CD4-positive, alpha-beta T cell treated with Interleukin-6 for 4 hours (primary cell): ENCODE measurements at regions not wholly inside any gene's neighbourhood (a gene's known extent, or its start where the extent isn't known, plus 50 kb on each side); places are given as distances from the start of the nearest gene placed in this dataset.

Experiments used
- DNase-seq: peaks from one replicate; pipeline ENCODE4 v3.0.0-alpha.2; 2020; ENCODE audit warnings: mixed read lengths

DNA sequence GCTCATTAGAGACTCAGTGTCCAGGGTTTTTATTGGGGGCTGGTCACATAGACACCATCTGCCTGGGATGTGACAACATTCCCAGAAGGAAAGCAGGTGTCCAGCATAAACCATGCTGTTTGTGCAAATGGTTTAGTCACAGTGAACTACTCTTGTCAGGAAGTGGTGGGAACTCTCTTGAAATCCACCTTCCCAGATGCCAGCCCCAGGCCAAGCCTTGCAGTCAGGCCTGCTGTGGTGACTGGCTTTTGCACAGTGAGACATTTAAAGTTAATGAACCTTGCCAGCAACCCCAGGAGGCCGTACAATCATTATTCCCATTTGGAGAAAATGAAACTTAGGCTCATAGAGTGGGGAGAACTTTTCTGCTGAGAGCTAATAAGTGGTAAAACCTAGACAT, 242.5 kb upstream of the KCNG1 start:
- no peak for DNase-seq

GRCh38 chr20:51262240-51262639, 239.3 kb upstream of the KCNG1 start:
- DNase-seq, result no peak

DNA sequence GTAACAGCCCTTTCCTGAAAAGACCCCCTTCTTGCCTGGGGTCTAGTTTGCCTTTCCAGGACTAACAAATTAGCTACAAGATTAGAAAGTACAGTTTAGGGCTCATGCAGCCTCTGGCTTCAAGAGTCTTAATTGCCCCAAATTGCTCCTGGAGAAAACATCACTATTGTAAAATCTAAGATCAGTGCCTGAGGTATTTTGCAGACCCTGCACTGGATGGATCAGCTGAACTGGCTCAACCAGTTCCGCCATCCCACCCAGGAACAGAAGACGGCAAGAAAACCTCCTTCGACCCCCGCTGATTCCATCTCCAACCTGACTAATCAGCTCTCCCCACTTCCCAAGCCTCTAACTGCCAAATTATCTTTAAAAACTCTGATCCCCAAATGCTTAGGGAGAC, 236.5 kb upstream of the KCNG1 start:
- no peak for DNase-seq

DNA sequence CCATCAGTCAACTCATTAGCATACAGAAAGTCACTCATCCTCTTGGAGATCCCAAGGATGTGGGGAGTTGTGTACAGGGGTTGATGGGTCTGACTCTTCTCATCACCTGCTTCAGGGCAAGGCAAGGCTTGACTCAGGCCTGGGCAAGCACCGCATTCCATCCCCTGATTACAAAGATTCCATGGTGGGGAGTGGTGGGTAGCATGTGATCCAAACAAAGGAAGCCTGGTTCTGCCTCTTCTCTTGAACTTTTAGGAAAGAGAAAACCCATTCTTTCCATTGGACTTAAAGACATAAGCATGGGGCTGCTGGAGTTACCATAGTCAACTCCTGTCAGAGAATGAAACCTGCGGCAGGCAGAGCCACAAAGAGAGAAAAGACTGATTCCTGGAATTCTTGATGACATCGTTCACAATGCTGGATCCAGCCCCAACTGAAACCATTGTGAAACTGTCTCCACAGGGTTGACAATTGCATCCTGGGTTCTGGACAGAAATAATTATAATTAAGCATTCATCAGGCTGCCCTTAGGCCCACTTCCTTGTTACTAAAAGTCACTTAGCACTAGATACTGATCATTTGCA, 235.8 kb upstream of the KCNG1 start:
- no peak for DNase-seq

- no peak for DNase-seq
Observed at GRCh38 chr20:51255417-51255816, 232.5 kb upstream of the KCNG1 start.

DNA sequence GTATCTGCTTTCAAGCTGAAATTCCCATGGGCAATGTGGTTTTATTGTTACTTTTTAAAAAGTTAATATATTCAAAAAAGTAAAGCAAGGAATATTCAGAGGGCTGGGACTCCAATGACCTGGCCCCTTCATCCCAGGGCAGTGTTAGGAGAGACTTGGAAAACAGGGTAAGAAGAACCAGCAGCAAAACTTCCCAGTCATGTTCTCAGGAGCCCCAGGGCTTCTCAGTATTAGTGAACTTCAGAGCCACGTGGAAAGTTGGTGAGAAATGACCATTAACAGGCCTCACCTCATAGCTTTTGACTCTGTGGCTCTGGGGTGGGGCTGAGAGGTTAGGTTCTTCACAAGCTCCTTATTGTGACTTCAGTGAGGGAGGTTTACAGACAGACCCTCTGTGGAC, 230.4 kb upstream of the KCNG1 start:
- no peak for DNase-seq

DNA sequence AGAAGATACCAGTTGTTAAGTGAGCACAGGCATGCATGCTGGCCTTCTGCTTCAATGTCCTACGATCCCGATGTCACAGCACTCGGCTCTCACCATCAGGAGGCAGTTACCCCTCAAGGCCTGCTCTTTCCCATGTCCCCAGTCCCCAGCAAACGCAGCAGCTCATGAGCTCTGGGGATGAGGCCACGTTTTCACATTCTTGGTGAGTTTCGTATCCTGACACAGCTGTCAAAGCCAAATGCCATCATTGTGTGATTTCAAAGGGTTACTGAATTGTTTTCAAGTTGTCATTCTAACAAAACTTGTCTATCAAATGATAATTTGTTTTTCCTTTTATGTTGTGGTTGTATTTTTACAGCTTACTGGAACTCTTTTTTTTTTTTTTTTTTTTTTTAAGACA, 226.9 kb upstream of the KCNG1 start:
- no peak for DNase-seq

DNA sequence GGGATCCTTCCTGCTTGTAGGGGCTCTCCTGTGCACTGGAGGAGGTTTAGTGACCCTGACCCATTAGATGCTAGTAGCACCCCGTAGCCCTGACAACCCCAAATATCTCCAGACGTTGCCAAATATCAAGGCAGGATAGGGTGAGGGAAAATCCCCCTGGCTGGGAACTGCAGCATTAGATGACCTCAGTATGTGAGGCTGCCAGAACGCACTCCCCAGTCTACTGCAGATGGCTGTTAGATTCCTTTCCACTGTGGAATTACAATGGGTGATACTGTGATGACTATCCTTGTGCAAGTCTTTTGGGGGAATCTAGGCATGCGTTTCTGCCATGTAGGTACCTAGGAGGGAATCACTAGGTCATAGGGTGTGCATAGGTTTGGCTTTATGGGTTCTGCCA, 226.3 kb upstream of the KCNG1 start:
- no peak for DNase-seq

DNA sequence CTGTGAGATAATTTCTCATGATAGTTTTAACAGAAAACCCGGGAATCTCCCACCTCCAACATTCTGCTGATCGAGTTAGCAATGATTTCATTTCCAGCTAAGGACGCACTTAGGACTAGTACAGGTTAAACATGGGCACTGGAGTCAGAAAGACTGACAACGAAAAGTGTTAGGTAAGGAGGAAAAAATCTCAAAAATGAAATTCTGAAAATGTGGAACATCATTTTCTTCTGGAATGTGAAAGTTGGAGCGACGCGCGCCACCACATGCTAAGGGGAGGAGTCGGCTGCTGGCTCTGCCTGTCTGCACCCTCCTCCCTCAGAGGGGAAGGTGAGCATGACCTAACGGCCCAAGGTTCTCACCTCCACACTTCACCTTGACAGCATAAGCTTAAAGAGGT, 221.6 kb upstream of the KCNG1 start:
- no peak for DNase-seq

DNA sequence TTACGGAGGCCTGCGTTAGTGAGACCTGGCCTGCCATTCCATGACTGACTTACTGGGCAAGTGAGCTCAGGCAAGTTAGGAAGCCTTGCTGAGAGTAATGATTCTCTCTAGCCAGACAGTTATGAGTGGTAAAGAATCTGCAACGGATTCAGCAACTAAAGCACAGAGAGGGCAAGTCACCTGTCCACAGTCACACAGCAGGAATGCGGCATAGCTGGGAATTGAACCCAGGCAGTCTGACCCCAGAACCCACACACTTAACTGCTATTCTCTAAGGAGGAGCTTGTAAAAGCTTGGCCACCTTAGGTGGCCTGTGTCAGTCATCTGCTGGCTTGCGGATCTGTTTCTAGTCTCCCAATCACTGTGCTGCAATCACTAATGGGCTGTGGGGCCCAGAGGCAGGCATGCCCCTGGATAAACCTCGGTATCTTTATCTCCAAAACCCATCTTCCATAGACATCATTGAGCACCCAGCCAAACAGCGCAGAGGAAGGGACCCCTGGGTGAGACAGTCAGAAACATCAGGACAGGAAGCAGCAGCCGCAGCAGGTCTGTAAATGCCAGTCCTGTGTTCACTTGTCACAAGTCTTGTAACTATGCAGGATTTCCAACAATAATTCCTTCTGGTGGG, 215.9 kb upstream of the KCNG1 start:
- DNase-seq, result no peak

- DNase-seq, result no peak
Observed at GRCh38 chr20:51237791-51238190, 214.9 kb upstream of the KCNG1 start.

GRCh38 chr20:51237278-51237677, 214.4 kb upstream of the KCNG1 start:
- no peak for DNase-seq

GRCh38 chr20:51236421-51236820, 213.5 kb upstream of the KCNG1 start:
- no peak for DNase-seq

- DNase-seq, result no peak
Observed at GRCh38 chr20:51233345-51233744, 210.4 kb upstream of the KCNG1 start.

GRCh38 chr20:51230727-51231126, 207.8 kb upstream of the KCNG1 start:
- no peak for DNase-seq

DNA sequence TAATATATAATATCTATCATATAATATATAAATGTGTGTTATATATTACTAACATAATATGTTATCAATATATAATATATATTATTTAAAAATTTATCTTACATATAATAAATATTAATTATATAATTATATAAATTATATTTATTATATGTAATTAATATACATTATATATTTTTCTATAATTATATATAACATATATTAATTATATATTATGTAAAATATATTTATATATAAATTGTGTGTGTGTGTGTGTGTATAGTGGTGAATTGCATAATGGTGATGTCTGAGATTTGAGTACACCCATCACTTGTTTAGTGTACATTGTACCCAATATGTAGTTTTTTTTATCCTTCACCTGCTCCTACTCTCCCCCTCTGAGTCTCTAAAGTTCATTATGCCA, 205.9 kb upstream of the KCNG1 start:
- DNase-seq, result no peak

- DNase-seq, result no peak
Observed at GRCh38 chr20:51227744-51228143, 204.8 kb upstream of the KCNG1 start.

DNA sequence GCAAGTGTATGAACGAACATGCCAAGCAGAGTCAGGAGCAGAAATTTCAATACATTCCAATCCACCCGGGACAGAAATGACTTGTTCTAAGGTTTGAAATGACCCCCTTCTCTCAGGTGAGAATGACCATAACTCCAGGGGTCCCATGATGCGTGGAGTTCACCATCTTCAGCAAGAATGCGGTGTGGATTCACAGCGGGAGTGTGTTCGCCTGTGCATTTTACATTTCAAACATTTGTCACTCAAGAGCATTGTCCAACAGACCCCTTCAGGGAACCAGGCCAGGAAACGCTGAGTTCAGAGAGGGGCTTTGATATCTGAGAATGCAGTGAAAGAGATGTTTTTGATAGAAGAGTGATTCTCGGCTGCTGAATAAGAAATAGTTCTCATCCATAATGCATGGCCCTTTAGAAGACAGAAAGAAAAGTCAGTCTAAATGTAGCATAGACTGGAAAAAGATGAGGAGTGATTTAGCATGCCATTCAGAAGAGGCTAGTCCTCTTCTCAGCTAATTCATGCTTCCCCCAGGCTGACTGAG, 200.3 kb upstream of the KCNG1 start:
- no peak for DNase-seq

DNA sequence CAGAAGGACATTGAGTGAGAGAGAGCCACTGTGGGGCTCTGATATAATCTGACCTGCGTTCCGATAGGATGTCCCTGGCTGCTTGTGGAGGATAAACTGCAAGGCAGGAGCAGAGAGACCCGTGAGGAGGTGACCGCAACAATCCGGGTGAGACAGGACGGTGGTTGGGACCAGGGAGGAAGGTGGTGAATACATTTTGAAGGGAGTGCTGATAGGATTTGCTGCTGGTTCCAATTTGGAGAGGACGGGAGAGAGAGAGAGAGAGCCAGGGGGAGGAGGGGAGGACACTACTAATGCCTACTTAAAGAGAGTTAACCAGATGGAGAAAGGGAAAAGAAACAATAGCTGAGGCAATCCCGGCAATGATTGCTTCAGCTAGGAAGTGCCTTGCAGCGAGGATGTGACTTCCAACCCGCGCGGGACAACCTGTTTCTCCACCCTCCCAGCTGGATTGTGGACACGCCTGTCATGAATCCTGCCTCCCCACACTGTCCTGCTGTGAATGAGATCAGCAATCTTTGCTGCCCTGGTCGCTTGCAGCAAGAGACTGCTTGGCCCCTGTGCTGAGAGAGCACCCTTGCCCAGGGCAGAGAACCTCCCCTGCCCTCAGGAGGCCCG, 199.0 kb upstream of the KCNG1 start:
- DNase-seq, result no peak

- DNase-seq, result no peak
Observed at GRCh38 chr20:51221103-51221502, 198.2 kb upstream of the KCNG1 start.

GRCh38 chr20:51220293-51220706, 197.4 kb upstream of the KCNG1 start:
- peak; percentile 49 for DNase-seq

DNA sequence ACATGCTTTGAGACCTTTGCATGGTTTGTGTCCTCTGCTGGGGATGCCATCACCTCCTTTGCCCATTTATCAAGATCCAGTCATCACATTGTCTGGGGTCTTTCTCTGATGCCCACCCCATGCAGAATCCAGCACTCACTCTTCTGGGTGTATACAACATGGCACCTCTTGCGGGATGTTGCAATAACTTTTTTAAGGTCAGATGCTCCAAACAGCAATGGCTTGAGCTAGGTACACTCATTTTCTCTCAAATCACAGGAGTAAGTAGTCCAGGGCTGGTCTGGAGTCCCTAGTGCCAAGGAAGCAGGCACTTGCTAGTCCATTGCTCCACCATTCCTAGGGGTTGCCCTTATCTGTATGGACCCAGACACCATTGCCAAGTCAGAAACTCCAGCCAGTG, 196.6 kb upstream of the KCNG1 start:
- DNase-seq, result no peak

DNA sequence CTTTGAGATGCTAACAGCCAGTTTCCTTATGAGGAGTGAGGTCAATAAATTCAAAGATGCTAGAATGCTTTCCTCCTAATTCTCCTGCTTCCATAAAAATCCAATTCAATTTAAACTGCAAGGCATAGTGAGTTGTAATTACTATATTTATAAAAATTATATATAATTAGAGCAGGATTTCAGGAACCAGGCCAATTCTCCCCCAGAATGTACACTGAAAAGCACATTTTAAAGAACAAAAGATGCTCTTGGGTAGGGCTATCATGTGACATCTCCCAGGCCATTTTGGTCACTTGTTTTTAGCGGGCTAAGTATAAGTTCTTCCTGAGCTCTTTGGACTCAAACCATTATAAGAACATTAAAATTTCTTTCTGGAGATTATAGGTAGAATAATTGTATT, 195.7 kb upstream of the KCNG1 start:
- DNase-seq, result no peak

DNA sequence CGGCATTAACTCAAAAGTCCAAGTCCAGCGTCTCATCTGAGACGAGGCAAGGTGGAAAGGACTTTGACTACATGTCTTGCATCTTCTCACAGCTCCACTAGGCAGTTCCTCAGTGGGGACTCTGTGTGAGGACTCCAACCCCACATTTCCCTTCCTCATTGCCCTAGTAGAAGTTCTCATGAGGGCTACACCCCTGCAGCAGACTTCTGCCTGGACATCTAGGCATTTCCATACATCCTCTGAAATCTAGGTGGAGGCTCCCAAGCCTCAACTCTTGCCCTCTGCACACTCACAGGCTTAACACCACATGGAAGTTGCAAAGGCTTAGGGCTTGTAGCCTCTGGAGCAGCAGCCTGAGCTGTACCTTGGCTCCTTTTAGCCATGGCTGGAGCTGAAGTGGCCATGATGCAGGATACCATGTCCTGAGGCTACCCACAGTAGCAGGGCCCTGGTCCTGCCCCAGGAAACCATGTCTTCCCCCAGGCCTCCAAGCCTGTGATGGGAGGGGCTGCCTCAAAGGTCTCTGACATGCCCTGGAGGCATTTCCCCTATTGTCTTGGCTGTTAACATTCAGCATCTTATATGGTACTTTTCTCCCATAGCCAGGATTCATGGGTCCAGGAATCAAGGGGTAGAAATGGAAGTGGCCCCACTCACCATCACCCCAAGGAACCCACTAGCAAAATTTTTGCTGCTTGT, 194.6 kb upstream of the KCNG1 start:
- no peak for DNase-seq
